IMR-90 (cell line): ENCODE measurements at regions not wholly inside any gene's neighbourhood (a gene's known extent, or its start where the extent isn't known, plus 50 kb on each side); places are given as distances from the start of the nearest gene placed in this dataset.
"Not testable (repeated sequence)": the region's sequence is repeated elsewhere in the genome, so short reads cannot be mapped to it uniquely, and the experiment has no call there.

Experiments used
- BHLHE40 ChIP-seq: fragments of 150-350 bp; IDR thresholded peaks from 2 replicates; pipeline ENCODE4 v1.6.1; 2016; ENCODE audit warnings: mild to moderate bottlenecking, low read depth, low read length
- CEBPB ChIP-seq: IDR thresholded peaks from 2 replicates; pipeline ENCODE4 v1.6.1; 2012; ENCODE audit warnings: low read depth, low read length, improper control_type of control experiment
- CHD1 ChIP-seq: IDR thresholded peaks from 2 replicates; pipeline ENCODE4 v1.6.1; 2012; ENCODE audit warnings: low read depth, low read length, improper control_type of control experiment
- CTCF ChIP-seq: conservative IDR thresholded peaks from 2 replicates; pipeline ENCODE4 v1.5.1; 2012; ENCODE audit warnings: mild to moderate bottlenecking, low read depth, low read length, improper control_type of control experiment
- ELK1 ChIP-seq: fragments of 150-350 bp; IDR thresholded peaks from 2 replicates; pipeline ENCODE4 v1.6.1; 2016; ENCODE audit warnings: low read depth, mild to moderate bottlenecking, low read length, moderate library complexity, borderline replicate concordance
- MAFK ChIP-seq: IDR thresholded peaks from 2 replicates; pipeline ENCODE4 v1.6.1; 2012; ENCODE audit warnings: low read depth, low read length, improper control_type of control experiment
- MAZ ChIP-seq: IDR thresholded peaks from 2 replicates; pipeline ENCODE4 v1.6.1; 2012; ENCODE audit warnings: low read depth, mild to moderate bottlenecking, low read length, improper control_type of control experiment, moderate library complexity, borderline replicate concordance
- MXI1 ChIP-seq: IDR thresholded peaks from 2 replicates; pipeline ENCODE4 v1.6.1; 2012; ENCODE audit warnings: low read depth, mild to moderate bottlenecking, low read length, moderate library complexity, borderline replicate concordance
- POLR2A ChIP-seq: IDR thresholded peaks from 2 replicates; pipeline ENCODE4 v1.6.1; 2012; ENCODE audit warnings: mild to moderate bottlenecking, low read depth, low read length
- RAD21 ChIP-seq: IDR thresholded peaks from 2 replicates; pipeline ENCODE4 v1.6.1; 2012; ENCODE audit warnings: low read length, improper control_type of control experiment
- RFX5 ChIP-seq: IDR thresholded peaks from 2 replicates; pipeline ENCODE4 v1.8.0; 2012; ENCODE audit warnings: low read depth, mild to moderate bottlenecking, low read length, moderate library complexity
- SMC3 ChIP-seq: fragments of 150-350 bp; IDR thresholded peaks from 2 replicates; pipeline ENCODE4 v1.6.1; 2016; ENCODE audit warnings: low read depth, mild to moderate bottlenecking, antibody characterized with exemption, low read length, moderate library complexity

- not testable (repeated sequence) for TF ChIP-seq MXI1, CTCF, POLR2A, BHLHE40, RFX5, CHD1, ELK1, MAZ, CEBPB, SMC3, MAFK, RAD21
These were observed 95.4 kb downstream of the MALL start for GRCh38 chr2:110020269-110020668.
